HepG2 (cell line): ENCODE measurements at regions not wholly inside any gene's neighbourhood (a gene's known extent, or its start where the extent isn't known, plus 50 kb on each side); places are given as distances from the start of the nearest gene placed in this dataset.

Experiments
- EHMT2 ChIP-seq: fragments of 200-600 bp; sonication (generic); IDR thresholded peaks from 2 replicates; pipeline ENCODE4 v1.7.0; 2017; ENCODE audit warnings: antibody characterized with exemption, low read depth, low read length, borderline replicate concordance
- RAD21 ChIP-seq: fragments of 450-650 bp; formaldehyde crosslinking; IDR thresholded peaks from 2 replicates; pipeline ENCODE4 v1.5.0; 2020; ENCODE audit warnings: mild to moderate bottlenecking
- YY1 ChIP-seq: IDR thresholded peaks from 2 replicates; pipeline ENCODE4 v1.6.1; 2011; ENCODE audit warnings: low read length, low read depth, moderate library complexity, mild to moderate bottlenecking; ENCODE audit not compliant: insufficient read depth, insufficient replicate concordance
- ZFP36 ChIP-seq: fragments of 150-350 bp; IDR thresholded peaks from 2 replicates; pipeline ENCODE4 v1.6.1; 2018; ENCODE audit warnings: borderline replicate concordance, low read length, low read depth; ENCODE audit not compliant: partially characterized antibody
- ZNF510 ChIP-seq: sonication (generic); formaldehyde crosslinking; IDR thresholded peaks from 2 replicates; pipeline ENCODE4 v1.4.0; 2020; ENCODE audit warnings: low read depth, mild to moderate bottlenecking, missing genetic modification reagents
- ZNF776 ChIP-seq: sonication (generic); formaldehyde crosslinking; IDR thresholded peaks from 2 replicates; pipeline ENCODE4 v1.4.0; 2020; ENCODE audit warnings: mild to moderate bottlenecking, missing genetic modification reagents
- TF ChIP-seq, protein P1 (sequence below): sonication (generic); formaldehyde crosslinking; IDR thresholded peaks from 2 replicates; pipeline ENCODE4 v1.5.0; 2020; ENCODE audit warnings: mild to moderate bottlenecking, missing genetic modification reagents, moderate library complexity

DNA sequence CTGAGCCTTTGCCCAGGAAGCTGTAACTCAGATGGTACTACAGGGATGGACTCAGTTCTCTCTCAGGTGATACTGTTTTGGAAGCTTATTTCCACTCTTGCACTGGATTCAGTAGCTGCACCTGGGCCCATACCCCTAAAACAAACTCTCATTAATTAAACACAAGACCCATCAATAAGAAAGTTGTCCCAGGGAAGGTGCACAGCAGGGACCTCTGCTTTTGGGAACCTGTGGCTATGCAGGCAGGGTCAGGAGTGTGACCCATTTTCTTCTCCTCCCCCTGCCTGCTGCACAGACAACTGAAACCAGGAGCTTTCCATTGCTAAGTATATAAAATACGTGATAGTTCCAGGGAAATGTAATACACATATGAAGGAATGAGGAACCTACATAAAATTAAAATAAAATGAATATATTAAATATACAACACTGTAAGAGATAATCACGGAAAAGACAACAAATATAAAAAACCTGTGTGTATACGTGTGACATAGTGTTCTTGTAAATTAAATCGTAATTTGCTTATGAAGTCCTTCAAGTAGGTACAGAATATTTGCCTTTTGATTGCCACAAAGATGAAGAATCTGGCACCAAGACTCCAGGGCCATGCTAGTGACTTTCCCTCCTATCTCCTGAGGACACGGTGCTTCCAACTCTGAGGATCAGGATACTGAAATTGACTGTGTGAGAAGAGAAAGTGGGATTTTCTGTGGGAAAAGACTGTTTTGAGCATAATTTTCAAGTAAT is 101.6 kb upstream of the GOLGA6L6 start:
- no peak for TF ChIP-seq RAD21 (CRISPR knock-in tag)
- TF ChIP-seq, protein P1, sequence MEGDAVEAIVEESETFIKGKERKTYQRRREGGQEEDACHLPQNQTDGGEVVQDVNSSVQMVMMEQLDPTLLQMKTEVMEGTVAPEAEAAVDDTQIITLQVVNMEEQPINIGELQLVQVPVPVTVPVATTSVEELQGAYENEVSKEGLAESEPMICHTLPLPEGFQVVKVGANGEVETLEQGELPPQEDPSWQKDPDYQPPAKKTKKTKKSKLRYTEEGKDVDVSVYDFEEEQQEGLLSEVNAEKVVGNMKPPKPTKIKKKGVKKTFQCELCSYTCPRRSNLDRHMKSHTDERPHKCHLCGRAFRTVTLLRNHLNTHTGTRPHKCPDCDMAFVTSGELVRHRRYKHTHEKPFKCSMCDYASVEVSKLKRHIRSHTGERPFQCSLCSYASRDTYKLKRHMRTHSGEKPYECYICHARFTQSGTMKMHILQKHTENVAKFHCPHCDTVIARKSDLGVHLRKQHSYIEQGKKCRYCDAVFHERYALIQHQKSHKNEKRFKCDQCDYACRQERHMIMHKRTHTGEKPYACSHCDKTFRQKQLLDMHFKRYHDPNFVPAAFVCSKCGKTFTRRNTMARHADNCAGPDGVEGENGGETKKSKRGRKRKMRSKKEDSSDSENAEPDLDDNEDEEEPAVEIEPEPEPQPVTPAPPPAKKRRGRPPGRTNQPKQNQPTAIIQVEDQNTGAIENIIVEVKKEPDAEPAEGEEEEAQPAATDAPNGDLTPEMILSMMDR (CRISPR knock-in tag) = no peak
- TF ChIP-seq ZNF510 (CRISPR knock-in tag) = no peak
- no peak for TF ChIP-seq ZFP36
- TF ChIP-seq YY1 = no peak
- TF ChIP-seq ZNF776 (CRISPR knock-in tag) = no peak
- no peak for TF ChIP-seq EHMT2
